ENCODE measurements at regions not wholly inside any gene's neighbourhood (a gene's known extent, or its start where the extent isn't known, plus 50 kb on each side); places are given as distances from the start of the nearest gene placed in this dataset.
A peak's percentile ranks its signal among the peaks of the same experiment; 100 is the strongest.
"Not testable (repeated sequence)": the region's sequence is repeated elsewhere in the genome, so short reads cannot be mapped to it uniquely, and the experiment has no call there.

- intact Hi-C loops (cut with DNase I) = no loop called here
- H3K36me3 ChIP-seq = no peaks in the 10 kb centered on the region
- DNase-seq (no peak), ATAC-seq (no peak)
- no peaks in the 10 kb centered on the region for H3K9me3 ChIP-seq
- no peak overlapping the region for H3K27ac ChIP-seq
- no peak for TF ChIP-seq CTCF (IDR thresholded peaks at IDR 0.05)
- H3K27me3 ChIP-seq = no peaks in the 10 kb centered on the region
- H3K4me3 ChIP-seq = no peak overlapping the region
- H3K4me1 ChIP-seq = no peaks in the 10 kb centered on the region
Observed at GRCh38 chr4:116118221-116118620, 967.2 kb downstream of the TRAM1L1 start.

GRCh38 chr4:116112861-116113260 lies 972.5 kb downstream of the TRAM1L1 start:
- H3K4me1 ChIP-seq; intact Hi-C loops (cut with DNase I); ATAC-seq; DNase-seq; H3K4me3 ChIP-seq; H3K27me3 ChIP-seq; H3K36me3 ChIP-seq; H3K27ac ChIP-seq; H3K9me3 ChIP-seq: not testable (repeated sequence)

GRCh38 chr4:116110713-116111112 lies 974.7 kb downstream of the TRAM1L1 start:
- Histone ChIP-seq H3K4me1 (no peaks in the 10 kb centered on the region), H3K27me3 (no peaks in the 10 kb centered on the region), H3K27ac (no peak overlapping the region), H3K36me3 (no peaks in the 10 kb centered on the region), H3K9me3 (no peaks in the 10 kb centered on the region), H3K4me3 (no peak overlapping the region)
- DNase-seq (no peak), ATAC-seq (no peak)
- no peak for TF ChIP-seq CTCF (IDR thresholded peaks at IDR 0.05)
- intact Hi-C loops (cut with DNase I) = no loop called here

GRCh38 chr4:116108606-116109005 lies 976.8 kb downstream of the TRAM1L1 start:
- intact Hi-C loops (cut with DNase I) = no loop called here
- DNase-seq = peak in 1 of 4 donors; percentile 24
- Histone ChIP-seq H3K27ac (no peak overlapping the region), H3K4me1 (no peaks in the 10 kb centered on the region), H3K36me3 (no peaks in the 10 kb centered on the region), H3K9me3 (no peaks in the 10 kb centered on the region), H3K27me3 (no peaks in the 10 kb centered on the region), H3K4me3 (no peak overlapping the region)
- TF ChIP-seq CTCF (IDR thresholded peaks at IDR 0.05) = no peak
- ATAC-seq = no peak

DNA sequence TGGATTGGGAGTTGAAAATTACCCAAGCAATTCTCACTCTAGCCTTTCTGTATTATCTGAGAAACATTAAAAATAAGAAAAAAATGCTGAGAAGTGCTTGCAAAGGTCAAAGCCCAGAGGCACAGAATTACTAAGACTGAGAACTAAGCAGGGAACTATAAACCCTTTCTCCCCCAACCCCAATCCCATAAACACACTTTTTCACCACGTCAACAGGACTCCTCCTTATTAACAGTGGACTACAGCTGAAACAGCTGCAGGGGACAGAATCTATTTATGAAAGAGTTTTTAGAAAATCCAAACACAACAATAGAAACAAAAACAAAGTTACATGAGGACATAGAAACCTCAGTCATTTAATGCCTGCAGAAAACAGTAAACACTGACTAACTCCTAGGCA lies 984.1 kb downstream of the TRAM1L1 start:
- DNase-seq (no peak), ATAC-seq (no peak)
- H3K27ac ChIP-seq = no peak overlapping the region
- no peak for TF ChIP-seq CTCF (IDR thresholded peaks at IDR 0.05)
- intact Hi-C loops (cut with DNase I) = no loop called here
- no peaks in the 10 kb centered on the region for H3K36me3 ChIP-seq
- H3K4me1 ChIP-seq = no peaks in the 10 kb centered on the region
- H3K27me3 ChIP-seq = no peaks in the 10 kb centered on the region
- no peak overlapping the region for H3K4me3 ChIP-seq
- H3K9me3 ChIP-seq = peaks cover 0 to 26% of the 10 kb centered on the region in 2 donors

GRCh38 chr4:116099596-116099995 lies 985.8 kb downstream of the TRAM1L1 start:
- no peak for ATAC-seq
- intact Hi-C loops (cut with DNase I) = no loop called here
- H3K4me3 ChIP-seq = no peak overlapping the region

GRCh38 chr4:116097353-116097752 lies 983.9 kb upstream of the NDST4 start:
- H3K4me1 ChIP-seq; ATAC-seq; intact Hi-C loops (cut with DNase I); H3K27me3 ChIP-seq; DNase-seq; H3K36me3 ChIP-seq; H3K27ac ChIP-seq; H3K4me3 ChIP-seq: not testable (repeated sequence)
- H3K9me3 ChIP-seq = peaks cover 0 to 29% of the 10 kb centered on the region in 2 donors

More at GRCh38 chr4:116099596-116099995, 985.8 kb downstream of the TRAM1L1 start:
- no peak overlapping the region for H3K27ac ChIP-seq
- no peaks in the 10 kb centered on the region for H3K27me3 ChIP-seq
- no peak for TF ChIP-seq CTCF (IDR thresholded peaks at IDR 0.05)
- no peaks in the 10 kb centered on the region for H3K36me3 ChIP-seq
- peaks cover 0 to 29% of the 10 kb centered on the region in 2 donors for H3K9me3 ChIP-seq
- no peaks in the 10 kb centered on the region for H3K4me1 ChIP-seq
- DNase-seq = no peak

Measured in left lung (tissue), 4 donors.